Globus pallidus (tissue), 1 donor: ENCODE measurements at regions not wholly inside any gene's neighbourhood (a gene's known extent, or its start where the extent isn't known, plus 50 kb on each side); places are given as distances from the start of the nearest gene placed in this dataset.
A peak's percentile ranks its signal among the peaks of the same experiment; 100 is the strongest.
"Not testable (repeated sequence)": the region's sequence is repeated elsewhere in the genome, so short reads cannot be mapped to it uniquely, and the experiment has no call there.

Experiments
- DNase-seq: peaks from one replicate; pipeline ENCODE4 v3.0.0-alpha.2; 2015; ENCODE audit warnings: low spot score

DNA sequence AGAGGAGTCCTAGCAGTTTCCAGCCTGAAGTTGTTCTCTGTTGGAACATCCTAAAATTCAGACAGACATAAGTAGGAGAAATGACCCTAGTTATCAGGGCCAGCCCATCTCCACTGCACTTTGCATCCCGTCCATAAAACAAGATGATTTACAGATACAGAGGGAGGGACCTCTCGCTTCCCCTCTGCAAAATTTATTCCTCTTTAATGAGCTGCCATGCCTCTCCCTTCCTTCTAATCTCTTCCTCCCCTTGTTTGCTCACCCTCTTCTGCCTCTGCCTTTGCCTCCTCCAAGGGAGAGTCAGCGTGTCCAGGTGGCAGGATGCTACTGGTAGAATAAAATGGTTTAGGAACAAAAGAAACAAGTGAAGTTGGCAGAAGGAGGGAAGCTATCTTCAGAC lies 351.3 kb downstream of the SOX9 start:
- DNase-seq = no peak

DNA sequence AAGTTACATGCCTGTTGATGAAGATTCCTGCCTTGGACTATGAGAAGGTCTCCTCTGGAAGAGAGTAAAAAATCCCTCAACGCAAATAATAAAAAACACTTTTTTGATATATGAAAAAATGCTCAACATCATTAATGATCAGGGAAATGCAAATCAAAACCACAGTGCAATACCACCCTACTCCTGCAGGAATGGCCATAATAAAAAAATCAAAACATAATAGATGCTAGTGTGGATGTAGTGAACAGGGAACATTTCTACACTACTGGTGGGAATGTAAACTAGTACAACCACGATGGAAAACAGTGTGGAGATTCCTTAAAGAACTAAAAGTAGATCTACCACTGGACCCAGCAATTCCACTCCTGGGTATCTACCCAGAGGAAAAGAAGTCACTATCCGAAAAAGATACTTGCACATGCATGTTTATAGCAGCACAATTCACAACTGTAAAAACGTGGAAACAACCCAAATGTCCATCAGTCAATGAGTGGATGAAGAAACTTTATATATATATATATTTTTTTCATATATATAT lies 352.1 kb downstream of the SOX9 start:
- DNase-seq = not testable (repeated sequence)

DNA sequence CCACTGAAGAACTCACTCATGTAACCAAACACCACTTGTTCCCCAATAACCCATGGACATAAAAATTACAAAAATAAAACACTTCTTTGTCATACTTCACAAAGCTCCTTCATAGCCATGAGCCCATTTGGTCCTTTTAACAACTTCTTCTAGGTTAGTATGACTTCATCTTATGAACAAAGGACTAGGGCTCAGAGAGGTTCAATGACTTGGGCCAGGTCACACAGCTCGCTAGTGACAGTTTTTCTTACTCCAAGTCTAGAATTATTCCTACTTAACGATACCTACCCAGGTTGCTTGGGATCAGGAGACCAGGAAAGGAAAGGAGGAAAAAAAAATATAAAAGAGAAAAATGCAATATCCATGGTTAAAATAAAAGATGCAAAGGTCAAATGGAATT lies 353.4 kb downstream of the SOX9 start:
- DNase-seq = no peak

DNA sequence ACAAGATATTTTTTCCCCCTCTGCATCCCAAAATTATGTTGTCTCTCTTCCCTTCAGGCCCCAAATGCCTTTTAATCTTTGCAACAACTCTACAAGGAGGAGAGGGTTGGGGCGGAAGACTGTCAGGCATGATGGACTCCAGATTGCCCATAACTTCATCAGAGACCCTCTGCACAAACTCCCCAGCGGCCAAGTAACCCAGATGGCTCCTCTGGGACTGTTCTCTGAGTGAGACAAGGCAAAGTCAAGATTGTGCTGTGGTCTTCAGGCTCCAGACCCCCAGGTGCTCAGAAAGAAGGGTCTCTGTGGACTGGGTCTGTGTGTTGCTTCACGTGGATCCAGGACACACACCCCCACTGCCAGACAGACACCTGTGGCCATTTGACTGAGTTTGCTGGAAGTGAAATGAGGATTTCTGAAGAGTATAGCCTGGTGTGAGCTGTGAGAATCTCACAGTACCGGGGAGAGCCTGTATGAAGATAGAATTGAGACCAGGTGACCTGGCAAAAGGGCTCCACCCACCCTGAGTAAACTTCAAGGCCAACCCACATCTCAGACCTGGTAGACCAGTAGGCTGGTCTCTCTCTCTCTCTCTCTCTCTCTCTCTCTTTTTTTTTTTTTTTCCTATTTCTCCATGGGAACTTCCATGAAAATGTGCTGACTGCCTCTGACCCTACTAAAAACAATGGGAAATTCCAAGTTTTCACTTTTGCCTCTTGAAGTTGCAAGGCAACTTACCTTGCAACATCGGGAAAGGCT lies 354.1 kb downstream of the SOX9 start:
- DNase-seq = no peak

DNA sequence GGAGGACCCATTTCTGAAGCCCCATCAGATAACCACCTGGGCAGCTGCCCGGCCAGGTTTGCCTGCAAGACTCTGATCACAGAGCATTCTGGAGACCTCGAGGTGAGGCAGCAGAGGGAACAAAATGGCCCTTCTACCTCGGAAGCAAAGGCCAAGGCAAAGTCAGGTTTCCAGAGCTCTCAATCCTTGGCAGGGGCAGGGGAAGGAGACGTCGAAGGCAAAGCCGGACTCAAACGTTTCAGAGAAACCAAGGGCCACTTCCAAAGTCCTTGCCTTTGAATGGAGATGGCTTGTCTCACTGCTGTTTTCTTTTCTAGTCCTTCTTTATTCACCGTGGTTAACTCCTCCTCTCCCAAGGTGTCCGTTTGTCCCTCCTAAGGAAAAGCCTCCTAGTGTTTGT lies 355.3 kb downstream of the SOX9 start:
- DNase-seq = no peak

DNA sequence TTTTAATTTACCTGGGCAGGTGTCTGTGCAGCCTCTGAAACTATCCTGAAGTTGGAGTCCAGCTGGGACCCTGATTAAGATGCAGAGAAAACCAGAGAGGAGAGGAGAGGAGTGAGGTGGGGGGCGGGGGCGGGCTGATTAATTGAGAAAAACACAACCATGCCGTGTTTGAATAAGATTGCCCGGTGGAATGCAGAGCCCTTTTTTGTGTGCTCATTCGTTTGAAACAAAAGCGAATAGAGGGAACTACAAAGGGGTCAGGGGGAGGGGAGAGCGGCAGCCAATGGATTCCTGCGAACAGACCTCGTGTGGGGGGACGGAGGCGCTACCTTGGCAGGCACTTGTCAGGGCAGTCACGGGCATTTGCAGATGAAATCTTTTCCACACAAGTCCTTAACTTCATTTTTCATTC lies 355.8 kb downstream of the SOX9 start:
- peak; percentile 40 for DNase-seq

DNA sequence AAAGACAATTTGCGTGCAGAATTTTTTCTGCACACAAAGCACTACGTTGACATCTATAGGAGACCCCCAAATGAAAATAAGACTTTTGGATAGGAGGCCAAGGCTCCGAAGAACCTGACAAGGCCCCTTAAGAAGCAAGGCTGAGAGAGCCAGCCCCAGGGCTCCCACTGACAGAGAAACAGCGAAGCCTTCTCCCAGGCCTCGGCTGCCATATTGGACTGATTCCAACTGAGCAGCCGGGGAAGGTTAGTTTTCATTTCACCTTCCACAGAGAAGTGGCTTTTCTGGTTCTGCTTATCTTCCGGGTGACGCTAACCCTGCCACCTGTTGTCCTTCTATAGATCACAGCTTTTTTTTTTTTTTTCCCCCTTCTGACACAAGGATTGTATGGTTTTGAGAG lies 356.7 kb downstream of the SOX9 start:
- no peak for DNase-seq

DNA sequence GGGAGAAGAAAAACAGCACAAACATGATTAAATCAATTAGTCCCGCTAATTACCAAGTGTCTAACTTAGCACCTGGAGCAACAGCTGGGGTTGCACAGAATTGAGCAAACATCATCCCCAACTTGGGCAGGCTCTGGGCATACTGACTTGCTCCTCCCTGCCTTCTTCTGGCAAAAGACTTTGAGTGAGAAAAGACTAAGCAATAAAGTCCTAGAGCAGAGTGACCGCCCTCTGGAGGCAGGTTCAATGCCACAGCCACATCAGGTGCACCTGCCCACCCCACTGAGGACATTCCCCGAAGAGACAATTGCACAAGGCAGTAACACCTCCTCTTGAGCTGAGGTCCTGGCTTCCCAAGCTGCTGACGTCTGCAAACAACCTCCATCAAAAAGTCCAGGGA lies 358.3 kb downstream of the SOX9 start:
- no peak for DNase-seq

DNA sequence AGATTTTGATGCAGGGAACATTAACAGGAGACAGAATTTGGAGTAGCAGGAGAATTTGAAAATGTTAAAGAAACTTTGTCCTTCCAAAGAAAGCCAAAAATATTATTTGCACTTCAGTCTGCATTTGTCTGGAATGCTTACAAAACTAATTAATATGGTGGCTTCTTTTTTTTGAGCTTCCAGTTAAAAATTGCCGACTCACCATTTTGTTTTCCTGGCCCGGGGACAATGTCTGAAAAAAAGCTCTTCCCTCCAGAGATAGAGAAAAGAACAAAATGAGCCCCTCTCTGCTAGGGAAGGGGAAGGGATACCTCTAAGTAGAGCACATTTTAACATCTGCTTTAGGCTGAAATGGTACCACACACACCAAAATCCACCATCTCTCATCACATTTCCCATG lies 360.8 kb downstream of the SOX9 start:
- DNase-seq = no peak

DNA sequence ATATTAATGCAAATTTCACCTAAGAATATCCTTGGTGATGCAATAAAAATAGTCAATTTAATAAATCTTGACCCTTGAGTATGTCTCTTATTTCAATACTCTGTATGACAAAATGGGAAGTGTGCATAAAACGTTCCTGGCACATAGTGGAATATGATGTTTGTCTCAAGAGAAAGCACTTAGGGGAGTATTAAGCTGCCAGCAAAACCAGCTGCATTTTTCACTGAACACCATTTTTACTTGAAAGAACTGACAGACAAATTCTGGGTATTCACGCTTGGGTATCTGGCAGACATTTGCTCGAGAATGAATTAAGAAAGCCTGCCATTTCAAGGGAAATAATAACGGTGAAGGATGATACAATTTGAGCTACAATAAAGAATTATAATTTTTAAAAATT lies 364.8 kb downstream of the SOX9 start:
- DNase-seq = no peak

DNA sequence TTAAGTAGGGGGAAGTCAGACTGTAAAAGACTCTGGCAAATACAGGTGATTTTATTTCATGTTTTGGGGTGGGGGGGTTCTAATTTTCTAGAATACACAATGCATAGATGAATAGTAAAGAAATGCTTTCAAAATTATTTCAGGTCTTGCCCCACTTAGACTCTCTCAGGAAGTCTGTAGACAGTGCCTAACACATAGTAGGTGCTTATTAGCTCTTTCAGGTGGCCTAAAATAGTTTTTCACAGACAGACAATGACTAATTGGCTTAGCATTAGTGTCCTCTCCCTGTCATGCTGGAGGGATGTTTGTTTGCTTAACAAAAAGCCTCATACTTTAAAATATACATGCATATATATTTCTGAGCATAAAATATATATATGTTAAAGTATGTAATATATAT lies 366.0 kb downstream of the SOX9 start:
- DNase-seq = no peak

DNA sequence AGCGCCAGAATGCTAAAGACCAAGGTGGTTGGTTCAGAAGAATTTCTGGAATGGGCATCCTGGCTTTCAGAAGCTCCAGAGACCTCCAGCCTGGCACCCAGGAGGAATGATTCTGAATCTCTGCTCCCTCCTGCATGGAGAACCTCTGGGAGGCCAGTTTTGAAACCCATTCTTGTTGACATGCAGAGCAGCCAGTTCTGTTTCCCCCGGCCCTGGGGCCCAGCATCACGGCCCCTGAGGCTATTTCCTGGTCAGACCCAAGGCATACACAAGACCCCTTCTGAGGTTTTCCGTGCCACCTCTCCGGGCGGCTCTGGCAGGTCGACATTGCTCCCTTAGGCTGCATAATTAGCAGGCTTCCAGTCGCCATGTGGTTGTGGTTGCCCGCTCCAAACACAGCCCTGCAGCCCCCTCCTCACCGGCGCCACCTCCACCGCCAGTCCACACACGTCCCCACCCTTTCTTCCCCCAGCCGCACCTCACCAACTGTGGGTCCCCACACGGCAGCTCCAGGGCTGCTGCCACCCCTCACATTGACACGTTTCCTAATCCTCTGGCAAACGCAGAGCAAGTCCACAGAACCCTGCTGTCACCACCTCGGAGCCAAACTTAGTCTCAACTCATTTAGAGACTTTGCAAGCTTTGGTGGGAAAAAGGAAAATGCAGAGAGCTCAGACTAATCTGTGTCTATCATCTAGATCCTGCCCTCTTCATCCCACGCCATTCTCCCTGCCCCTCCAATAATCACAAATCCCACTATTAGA lies 367.1 kb downstream of the SOX9 start:
- no peak for DNase-seq

DNA sequence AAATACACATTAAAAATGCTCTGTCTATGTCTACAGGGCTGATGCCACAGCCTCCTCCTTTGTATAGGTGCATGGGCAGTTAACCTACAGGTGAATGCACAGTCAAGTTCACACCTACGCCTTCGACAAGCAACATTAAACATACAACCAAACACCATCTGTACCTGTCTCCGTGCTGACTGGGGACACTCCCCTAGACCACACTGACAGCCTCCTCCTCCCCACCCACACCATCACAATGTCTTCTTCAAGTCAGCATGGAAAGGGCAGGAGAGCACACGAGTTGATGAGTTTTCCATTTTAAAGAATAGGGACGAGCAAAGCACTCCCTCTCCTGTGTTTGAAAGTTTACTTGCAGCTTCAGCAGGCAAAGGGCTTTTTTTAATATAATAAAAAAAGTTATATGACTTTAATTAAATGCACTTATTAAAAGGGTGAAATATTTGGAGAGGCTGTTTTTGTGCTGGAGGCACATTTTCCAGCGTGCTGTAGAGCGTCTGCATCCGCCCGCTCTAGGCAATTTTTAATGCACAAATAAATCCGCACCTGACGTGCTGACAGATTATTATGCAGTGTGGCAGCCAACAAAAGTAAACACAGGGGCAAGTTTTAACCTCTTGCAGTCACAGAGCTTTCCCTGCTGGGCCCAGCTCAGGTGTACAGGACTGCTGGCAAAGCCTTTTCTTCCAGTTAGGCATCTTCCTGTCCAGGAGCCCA lies 367.9 kb downstream of the SOX9 start:
- no peak for DNase-seq

DNA sequence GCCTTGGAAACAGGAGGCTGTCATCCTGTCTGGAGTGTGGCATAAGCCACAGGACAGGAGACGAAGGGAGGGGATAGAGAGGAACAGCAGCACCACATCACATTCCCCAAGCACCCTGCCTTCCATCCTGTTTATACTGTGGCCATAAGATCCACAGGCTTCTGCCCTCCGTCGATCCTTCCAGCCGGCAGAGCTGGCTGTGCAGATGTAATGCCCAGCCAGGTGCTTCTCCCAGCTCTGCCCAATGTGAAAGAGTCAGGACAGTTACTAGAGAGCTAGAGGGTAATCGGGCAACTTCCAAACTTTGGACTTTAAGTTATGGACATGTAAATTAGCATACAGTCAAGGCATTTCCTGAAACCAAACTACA lies 368.4 kb downstream of the SOX9 start:
- no peak for DNase-seq

DNA sequence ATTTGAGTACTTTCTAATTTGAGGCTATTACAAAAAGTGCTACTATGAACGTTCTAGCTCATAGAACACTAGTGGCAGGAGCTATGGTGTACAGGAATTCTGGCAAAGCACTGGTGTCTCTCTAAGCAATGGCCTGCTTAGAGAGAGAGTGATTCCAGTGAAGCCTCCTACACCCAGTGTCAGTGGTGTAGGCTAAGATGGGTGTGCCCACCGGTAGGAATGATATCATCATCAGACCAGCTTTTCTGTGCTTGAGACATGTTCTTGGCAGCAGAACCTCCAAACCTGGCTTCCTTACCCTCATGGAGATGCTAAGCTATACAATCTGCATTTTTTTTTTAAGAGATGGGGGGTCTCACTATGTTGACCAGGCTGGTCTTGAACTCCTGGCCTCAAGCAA lies 370.3 kb downstream of the SOX9 start:
- no peak for DNase-seq

DNA sequence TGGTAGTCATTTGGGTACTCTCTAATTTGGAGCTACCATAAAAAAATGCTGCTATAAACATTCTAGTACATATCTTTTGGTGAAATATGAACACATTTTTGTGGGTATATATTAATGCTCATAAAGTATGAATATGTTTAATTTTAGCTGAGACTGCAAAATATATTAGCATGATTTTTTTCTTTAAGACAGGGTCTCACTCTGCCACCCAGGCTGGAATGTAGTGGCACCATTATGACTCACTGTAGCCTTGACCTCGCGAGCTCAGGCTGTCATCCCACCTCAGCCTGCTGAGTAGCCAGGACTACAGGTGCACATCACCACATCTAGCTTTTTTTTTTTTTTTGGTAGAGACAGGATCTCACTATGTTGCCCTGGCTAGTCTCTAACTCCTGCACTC lies 371.7 kb downstream of the SOX9 start:
- no peak for DNase-seq

DNA sequence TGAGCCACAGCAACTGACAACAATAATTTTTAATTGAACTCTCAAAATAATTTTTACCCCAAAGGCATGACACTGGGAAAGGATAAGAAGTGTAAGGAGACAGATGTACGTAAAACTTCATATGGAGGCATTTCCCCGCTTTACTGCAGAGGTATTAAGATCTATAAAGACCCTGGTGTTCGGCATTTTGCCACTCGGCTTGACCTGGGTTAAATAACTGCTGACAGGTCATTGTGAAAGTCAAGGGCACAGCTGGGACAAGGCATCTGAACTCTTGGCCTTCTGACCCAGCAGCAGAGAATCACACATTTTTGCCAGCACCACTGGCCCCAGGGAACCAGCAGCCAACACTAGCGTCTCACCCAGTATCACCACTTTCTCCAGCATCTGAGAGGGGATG lies 372.1 kb downstream of the SOX9 start:
- DNase-seq = no peak

DNA sequence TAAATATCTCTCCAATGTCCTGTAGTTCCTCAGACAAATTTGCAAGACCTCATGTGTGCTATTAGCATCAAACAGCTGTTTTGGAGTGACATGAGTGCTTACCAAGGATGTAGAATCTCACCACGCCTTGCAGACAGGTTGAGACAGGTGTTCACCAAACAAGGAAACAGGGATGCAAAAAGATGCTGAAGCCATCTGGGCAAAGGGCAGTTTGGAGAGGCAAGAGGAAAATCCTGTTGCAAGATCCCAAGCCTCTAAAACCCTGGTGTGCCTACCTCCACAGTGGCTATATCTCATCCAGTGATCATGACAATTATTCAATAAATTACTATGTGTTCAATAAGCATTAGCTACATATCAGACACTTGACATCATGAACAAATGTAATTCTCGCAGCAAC lies 373.7 kb downstream of the SOX9 start:
- DNase-seq = no peak

DNA sequence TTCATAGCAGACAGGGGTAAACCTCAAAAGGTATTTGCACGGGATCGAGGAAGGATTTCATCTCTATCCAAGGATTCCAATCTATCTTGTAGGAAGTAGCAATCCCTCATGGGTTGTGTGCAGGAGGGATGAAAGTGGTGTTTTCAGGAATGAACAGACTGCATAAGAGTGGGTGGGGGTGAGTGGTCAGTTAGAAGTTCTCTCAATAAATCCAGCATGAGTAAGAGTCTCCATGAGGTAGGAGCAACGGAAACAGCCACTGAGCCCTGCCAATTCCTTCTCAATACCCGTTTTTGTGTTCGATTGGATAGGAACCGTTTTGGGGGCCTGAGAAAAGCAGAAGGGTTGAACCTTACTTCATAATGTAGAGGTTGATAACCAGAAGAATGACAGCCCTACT lies 375.6 kb downstream of the SOX9 start:
- no peak for DNase-seq

DNA sequence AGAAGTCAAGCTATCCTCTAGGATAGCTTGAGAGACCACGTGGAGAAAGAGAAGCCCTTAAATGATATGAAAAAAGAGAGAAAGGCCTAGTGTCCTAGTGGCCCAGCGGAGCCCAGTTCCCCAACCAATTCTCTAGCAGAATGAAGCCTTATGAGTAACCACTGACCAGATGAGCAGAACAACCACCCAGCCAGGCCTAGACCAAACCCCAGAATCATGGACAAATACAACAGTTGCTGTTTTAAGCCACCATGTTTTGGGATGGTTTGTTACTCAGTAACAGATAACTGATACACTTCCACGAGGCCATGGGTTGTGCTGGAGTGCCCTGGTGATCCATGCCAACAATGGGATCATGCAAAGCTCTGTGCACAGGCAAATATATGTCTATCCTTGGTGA lies 377.1 kb downstream of the SOX9 start:
- no peak for DNase-seq

DNA sequence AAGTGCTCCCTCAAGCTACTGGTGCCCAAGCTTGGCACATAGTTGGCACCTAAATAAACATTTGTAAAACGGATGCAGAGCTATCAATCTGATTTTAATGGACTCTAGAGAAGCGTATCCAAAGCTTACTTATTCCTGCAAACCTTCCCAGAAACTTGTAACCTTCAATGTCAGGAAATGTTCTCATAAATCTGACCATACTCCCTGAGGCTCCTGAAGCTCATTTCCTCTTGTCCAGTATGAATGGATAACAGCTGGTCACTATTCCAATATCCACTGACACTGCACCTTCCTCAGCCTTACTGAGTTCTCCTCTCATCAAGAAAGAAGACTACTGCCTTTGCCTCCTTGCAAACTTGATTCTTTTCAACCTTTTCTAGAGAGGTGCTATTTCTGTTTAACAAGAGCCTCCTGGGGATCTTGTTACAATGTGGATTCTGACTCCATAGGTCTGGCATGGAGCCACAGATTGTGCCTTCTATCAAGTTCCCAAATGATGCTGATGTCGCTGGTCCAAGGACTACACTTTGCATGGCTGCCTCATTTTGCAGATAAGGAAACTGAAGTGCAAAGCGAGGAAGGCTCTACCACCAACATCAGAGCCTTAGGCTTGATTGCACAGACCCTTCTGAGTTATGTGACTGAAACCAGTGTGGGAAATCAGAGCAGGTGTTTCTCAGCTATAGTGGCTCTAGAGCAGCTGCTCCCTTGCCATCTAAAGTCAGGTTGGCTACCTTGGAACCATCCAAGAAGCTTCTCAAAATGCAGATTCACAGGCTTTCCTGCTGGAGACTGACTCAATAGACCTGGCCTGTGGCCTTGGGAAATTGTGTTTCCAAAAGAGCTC lies 377.8 kb downstream of the SOX9 start:
- DNase-seq = no peak
